Ovary (tissue), 7 donors: ENCODE measurements at regions not wholly inside any gene's neighbourhood (a gene's known extent, or its start where the extent isn't known, plus 50 kb on each side); places are given as distances from the start of the nearest gene placed in this dataset.

ENCODE experiments used
- DNase-seq, 5 donors: peaks; one replicate each; pipeline ENCODE4 v3.0.0-alpha.2; 2019 to 2020
- H3K27ac ChIP-seq, 2 donors: fragments of 200-600 bp; one replicate each; pipeline versions ENCODE4 v1.5.1 to v1.8.0; 2019 to 2022
- H3K27me3 ChIP-seq: fragments of 200-600 bp; one replicate; pipeline ENCODE4 v1.8.0; 2022
- H3K36me3 ChIP-seq: fragments of 200-600 bp; sonication (generic); one replicate; pipeline ENCODE4 v1.5.1; 2019
- H3K4me1 ChIP-seq: one replicate; pipeline ENCODE4 v1.8.1; 2013; ENCODE audit warnings: mild to moderate bottlenecking, moderate library complexity; ENCODE audit not compliant: insufficient read depth
- H3K4me3 ChIP-seq: fragments of 200-600 bp; sonication (generic); one replicate; pipeline ENCODE4 v1.5.1; 2017
- H3K9me3 ChIP-seq, 2 donors: fragments of 200-600 bp in 1 of 2; sonication (generic) in 1 of 2; one replicate each; pipeline versions ENCODE4 v1.5.1 to v1.8.1; 2013 to 2019; ENCODE audit warnings: mild to moderate bottlenecking in 1 of 2, moderate library complexity in 1 of 2
- EP300 ChIP-seq: sonication (generic); formaldehyde crosslinking; IDR thresholded peaks from one replicate; pipeline ENCODE4 v1.6.1; 2017; ENCODE audit warnings: antibody characterized with exemption
- POLR2A ChIP-seq: fragments of 450-650 bp; IDR thresholded peaks from one replicate; pipeline ENCODE4 v1.6.1; 2017; ENCODE audit warnings: antibody characterized with exemption, mild to moderate bottlenecking, moderate library complexity
- WGBS, 3 donors: extraction: QIAGEN DNeasy Blood & Tissue Kit in 1 of 3; methylation state at CpG; one replicate each; pipeline versions ENCODE4 v1.1.5 to v1.1.7; 2013 to 2017; 5-methylcytosine and 5-hydroxymethylcytosine counted together
- intact Hi-C, 4 donors: fragments of 100-400 bp; cut with DNase I; formaldehyde crosslinking; loops; one replicate each; pipeline versions ENCODE4 v1.11.0 to v1.15.1; 2022 to 2023
- TF ChIP-seq, protein P1 (sequence below), 3 donors: fragments of 450-650 bp in 2 of 3; fragments of 200-600 bp in 1 of 3; IDR thresholded peaks; one replicate each; pipeline versions ENCODE4 v1.5.1 to v1.8.0; 2016 to 2022; ENCODE audit warnings: antibody characterized with exemption in 3 of 3, mild to moderate bottlenecking in 1 of 3
- donor health status: DM: no; HTN: no; CAD: no; lungs with moderate emphysema.
- donor health status: DM: no; HTN: no; CAD: no.
- donor health status: Bipolar disorder and iron deficiency.
- donor health status: DM: no; HTN: no; CAD: no.
- donor health status: DM: yes; HTN: yes; CAD: no.

DNA sequence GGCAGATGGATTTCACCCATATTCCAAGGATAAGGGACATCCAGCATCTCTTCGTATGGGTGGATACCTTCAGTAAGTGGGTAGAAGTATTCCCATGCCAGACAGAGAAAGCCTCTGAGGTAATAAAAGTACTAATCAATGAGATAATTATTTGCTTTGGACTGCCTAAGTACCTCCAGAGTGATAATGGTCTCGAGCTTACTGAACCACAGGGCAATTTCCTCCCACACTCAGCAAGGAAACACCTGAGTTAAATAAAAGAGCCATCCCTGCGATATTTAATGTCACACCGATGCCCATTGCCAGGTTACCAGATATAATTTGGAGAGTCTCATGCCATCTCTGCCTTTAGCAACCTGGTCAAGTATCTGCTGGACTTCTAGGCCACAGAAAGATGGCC lies 70.6 kb upstream of the MPEG1 start:
- H3K4me1 ChIP-seq, result no peaks in the 10 kb centered on the region
- TF ChIP-seq EP300, result no peak
- no peak for TF ChIP-seq POLR2A
- 75 to 78% (median 77%) methylated on average over 4 of the region's 4 CpGs for WGBS, 3 donors
- no peaks in the 10 kb centered on the region for H3K9me3 ChIP-seq
- intact Hi-C loops, result loop anchor here in 2 of 4 donors (10.0 kb wide), 2 partner anchors 79 to 109 kb away; partner anchors contain the start of gene DTX4 (in 1 of the 2)
- DNase-seq, result no peak
- H3K36me3 ChIP-seq, result no peaks in the 10 kb centered on the region
- no peak overlapping the region for H3K27ac ChIP-seq
- H3K27me3 ChIP-seq, result no peaks in the 10 kb centered on the region
- H3K4me3 ChIP-seq, result no peak overlapping the region

DNA sequence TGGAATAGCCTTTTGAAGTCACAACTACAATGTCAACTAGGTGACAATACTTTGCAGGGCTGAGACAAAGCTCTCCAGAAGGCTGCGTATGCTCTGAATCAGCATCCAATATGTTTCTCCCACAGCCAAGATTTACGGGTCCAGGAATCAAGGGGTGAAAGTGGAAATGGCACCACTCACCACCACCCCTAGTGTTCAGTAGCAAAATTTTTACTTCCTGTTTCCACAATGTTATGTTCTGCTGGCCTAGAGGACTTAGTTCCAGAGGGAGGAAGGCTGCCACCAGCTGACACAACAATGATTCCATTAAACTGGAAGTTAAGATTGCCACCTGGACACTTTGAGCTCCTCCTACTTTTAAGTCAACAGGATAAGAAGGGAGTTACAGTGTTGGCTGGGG lies 68.5 kb upstream of the MPEG1 start:
- TF ChIP-seq POLR2A (no peak), EP300 (no peak)
- TF ChIP-seq, protein P1, sequence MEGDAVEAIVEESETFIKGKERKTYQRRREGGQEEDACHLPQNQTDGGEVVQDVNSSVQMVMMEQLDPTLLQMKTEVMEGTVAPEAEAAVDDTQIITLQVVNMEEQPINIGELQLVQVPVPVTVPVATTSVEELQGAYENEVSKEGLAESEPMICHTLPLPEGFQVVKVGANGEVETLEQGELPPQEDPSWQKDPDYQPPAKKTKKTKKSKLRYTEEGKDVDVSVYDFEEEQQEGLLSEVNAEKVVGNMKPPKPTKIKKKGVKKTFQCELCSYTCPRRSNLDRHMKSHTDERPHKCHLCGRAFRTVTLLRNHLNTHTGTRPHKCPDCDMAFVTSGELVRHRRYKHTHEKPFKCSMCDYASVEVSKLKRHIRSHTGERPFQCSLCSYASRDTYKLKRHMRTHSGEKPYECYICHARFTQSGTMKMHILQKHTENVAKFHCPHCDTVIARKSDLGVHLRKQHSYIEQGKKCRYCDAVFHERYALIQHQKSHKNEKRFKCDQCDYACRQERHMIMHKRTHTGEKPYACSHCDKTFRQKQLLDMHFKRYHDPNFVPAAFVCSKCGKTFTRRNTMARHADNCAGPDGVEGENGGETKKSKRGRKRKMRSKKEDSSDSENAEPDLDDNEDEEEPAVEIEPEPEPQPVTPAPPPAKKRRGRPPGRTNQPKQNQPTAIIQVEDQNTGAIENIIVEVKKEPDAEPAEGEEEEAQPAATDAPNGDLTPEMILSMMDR (IDR thresholded peaks at IDR 0.05), result no peak
- WGBS, 3 donors, result 69 to 86% (median 83%) methylated on average over 2 of the region's 2 CpGs
- H3K27me3 ChIP-seq, result no peaks in the 10 kb centered on the region
- no peak overlapping the region for H3K27ac ChIP-seq
- intact Hi-C loops, result loop anchor here in 2 of 4 donors (10.0 kb wide), 2 partner anchors 76 to 106 kb away; partner anchors contain the start of gene DTX4 (in 1 of the 2)
- H3K4me3 ChIP-seq, result no peak overlapping the region
- no peaks in the 10 kb centered on the region for H3K9me3 ChIP-seq
- H3K4me1 ChIP-seq, result no peaks in the 10 kb centered on the region
- no peaks in the 10 kb centered on the region for H3K36me3 ChIP-seq
- DNase-seq, result no peak

DNA sequence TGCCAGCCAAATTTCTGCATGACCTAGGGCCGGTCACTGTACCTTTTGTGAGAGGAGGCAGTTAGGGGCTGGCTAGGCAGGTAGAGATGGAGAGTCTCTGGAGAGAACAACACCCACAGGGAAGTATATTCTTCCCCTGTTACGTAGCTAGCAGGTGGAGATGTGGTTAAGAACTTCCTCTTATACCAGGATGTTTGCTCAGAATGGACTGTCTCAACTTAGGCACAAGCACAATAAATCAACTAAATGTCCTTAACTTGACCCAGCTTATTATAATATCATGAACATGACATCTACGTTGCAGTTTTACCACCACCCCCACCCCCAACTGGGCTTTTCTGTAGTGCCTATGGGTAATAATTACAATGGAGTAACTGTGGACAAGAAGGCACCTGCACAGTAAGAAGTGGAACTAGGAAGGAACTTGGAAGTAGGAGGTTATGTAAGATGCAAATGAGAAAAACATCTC lies 60.7 kb upstream of the MPEG1 start:
- no peaks in the 10 kb centered on the region for H3K4me1 ChIP-seq
- DNase-seq, result no peak
- intact Hi-C loops, result no loop called here
- TF ChIP-seq POLR2A (no peak), EP300 (no peak)
- TF ChIP-seq, protein P1 (IDR thresholded peaks at IDR 0.05), result no peak
- no peak overlapping the region for H3K4me3 ChIP-seq
- no peaks in the 10 kb centered on the region for H3K36me3 ChIP-seq
- no peak overlapping the region for H3K27ac ChIP-seq
- no peaks in the 10 kb centered on the region for H3K27me3 ChIP-seq
- H3K9me3 ChIP-seq, result no peaks in the 10 kb centered on the region
- 64 to 67% (median 66%) methylated on average over 3 of the region's 3 CpGs for WGBS, 3 donors

DNA sequence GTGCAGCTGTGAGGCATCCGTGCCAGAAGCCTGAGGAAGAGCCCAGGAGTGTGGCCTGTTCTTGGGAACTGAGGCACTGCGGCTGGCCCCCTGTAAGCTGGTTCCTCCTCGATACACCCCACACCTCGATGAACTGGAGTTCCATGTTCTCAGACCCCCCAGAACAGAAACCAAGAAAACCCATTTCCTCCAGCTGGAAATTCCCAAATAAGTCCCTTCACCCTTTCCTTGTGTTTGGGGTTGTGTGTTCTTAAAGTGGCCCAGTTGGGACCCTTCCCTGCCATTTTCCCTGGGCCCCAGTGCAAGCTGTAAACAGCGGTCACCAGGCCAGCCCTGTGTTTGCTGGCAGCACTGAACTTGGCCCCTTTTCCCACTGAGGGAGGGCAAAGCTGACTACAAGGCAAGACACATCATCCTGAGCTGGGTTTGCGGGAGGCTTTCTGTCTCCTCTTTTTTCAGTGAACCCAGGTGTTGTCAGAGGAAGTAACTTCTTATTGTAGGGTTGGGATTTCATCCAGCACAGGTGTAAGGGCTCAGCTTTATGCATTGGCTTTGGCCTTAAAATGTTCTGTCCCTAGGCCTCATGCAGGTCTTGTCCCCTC lies 60.1 kb upstream of the MPEG1 start:
- Histone ChIP-seq H3K4me1 (no peaks in the 10 kb centered on the region), H3K27me3 (no peaks in the 10 kb centered on the region), H3K4me3 (no peak overlapping the region), H3K36me3 (no peaks in the 10 kb centered on the region), H3K9me3 (no peaks in the 10 kb centered on the region), H3K27ac (no peak overlapping the region)
- DNase-seq, result no peak
- intact Hi-C loops, result no loop called here
- TF ChIP-seq POLR2A, result no peak
- TF ChIP-seq, protein P1 (IDR thresholded peaks at IDR 0.05), result no peak
- 89 to 92% (median 89%) methylated on average over 6 of the region's 6 CpGs for WGBS, 3 donors

DNA sequence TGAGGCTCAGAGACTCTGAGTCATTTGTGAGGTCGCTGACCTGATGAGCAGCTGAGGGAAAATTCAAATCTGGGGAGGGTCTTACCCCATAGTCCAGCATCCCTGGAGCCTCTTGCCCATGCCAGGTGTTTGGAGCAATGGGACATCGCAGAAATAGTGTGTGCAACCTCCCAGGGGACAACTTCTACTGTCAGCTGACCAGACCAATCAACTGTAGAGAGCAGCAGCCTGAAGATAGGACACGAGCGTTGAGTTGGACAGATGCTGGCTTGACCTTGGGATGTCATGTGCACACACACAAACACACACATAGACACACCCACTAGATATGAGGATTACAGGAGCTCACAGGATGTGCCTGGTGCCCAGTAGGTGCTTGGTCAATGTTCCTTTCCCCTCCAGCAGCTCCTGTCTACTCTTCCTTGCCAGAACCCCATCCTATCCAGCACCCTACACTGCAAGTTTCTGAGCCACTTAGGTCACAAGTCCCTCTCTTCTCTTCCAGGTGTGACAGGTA lies 59.1 kb upstream of the MPEG1 start:
- Histone ChIP-seq H3K4me3 (no peak overlapping the region), H3K27ac (no peak overlapping the region), H3K9me3 (no peaks in the 10 kb centered on the region), H3K4me1 (no peaks in the 10 kb centered on the region), H3K36me3 (no peaks in the 10 kb centered on the region), H3K27me3 (no peaks in the 10 kb centered on the region)
- intact Hi-C loops, result no loop called here
- DNase-seq, result no peak
- 50 to 58% (median 56%) methylated on average over 4 of the region's 4 CpGs for WGBS, 3 donors
- no peak for TF ChIP-seq EP300
- TF ChIP-seq, protein P1 (IDR thresholded peaks at IDR 0.05), result no peak
